SKM-1 treated with dmso at 0.1 percent for 144 hours (cell line): ENCODE measurements at regions not wholly inside any gene's neighbourhood (a gene's known extent, or its start where the extent isn't known, plus 50 kb on each side); places are given as distances from the start of the nearest gene placed in this dataset.

Experiments used
- DNase-seq: peaks from one replicate; lab custom pipeline; 2025; ENCODE audit not compliant: unreplicated experiment; lab: John Stamatoyannopoulos, UW

DNA sequence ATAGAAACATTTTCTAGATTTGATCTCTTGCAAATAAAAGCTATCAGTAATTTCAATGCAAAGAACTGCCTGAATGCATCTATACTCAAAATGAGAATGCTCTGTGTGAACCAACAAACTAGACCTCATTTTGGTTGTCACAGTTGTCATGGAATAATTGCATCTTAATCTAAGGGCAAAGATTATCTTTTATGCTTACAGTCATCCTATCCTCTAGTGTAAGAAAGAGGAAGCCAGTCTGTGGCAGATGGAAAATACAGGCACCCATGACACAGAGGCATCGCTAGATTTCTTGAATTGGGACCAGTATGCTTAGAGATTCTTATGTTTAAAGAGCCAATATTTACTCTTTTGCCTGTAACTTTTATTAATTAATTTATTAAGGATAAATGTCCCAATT, 95.0 kb downstream of the MACIR start:
- DNase-seq, result no peak

DNA sequence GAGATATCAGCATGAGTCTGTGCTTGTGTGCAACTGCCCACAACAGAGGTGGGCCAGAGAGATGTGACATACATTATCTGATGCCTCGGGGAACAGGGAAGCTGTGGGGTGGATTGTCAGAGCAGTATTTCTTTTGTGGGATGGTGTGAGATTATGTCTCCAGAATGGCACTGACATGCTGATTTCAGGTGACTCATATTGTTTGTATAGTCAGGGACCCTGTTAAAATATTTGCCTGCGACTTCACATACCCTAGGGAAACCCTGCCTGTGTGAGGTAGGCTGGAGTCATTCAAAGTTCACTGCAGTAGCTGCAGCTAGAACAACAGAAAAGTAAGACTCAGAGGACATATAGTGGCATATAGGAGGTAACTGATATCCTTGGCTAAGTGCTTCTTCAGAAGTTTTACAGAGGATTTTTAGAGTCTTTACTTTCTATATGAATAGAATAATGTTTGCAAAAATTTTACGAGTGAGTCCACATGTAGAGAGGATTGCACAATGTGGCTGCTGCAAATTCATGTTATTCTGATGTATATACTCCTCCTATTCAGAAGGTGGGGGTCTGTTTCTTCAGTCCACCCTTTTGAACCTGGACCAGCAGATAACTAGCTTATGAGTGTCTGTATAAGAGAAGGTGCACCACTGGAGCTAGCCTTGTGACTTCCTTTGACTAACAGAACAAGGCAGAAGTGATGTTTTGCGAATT, 89.3 kb downstream of the MACIR start:
- DNase-seq, result no peak

DNA sequence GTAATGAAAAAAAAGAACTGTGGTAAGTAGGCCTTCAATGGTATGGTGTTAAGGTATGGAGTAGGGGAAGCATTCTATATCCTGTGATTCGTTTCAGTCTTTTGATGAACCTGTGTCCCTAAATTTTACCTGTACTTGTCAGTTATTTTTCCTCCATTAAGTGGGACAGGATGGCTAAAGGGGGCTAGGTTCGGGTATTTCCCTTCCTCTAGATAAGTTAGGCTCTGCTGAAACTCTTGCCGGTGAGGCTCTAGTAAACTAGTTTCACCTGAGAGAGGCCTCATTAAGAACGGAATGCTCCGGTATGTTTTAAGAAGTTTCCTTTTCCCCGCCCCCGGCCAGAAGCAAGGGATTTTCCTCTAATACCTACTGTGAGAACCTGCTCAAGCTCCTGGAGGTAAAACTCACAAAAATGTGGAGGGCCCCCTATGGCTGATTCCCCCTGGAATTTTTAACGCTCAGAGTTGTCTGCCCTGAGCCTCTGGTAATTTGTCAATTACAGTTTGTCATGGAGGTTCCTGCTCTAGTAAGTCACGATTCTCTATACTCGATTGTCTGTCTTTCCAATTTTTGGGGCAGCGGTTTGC, 87.7 kb downstream of the MACIR start:
- DNase-seq, result no peak

GRCh38 chr5:103345461-103345860, 86.9 kb downstream of the MACIR start:
- no peak for DNase-seq

- no peak for DNase-seq
Observed at GRCh38 chr5:103340717-103341388, 82.3 kb downstream of the MACIR start.

DNA sequence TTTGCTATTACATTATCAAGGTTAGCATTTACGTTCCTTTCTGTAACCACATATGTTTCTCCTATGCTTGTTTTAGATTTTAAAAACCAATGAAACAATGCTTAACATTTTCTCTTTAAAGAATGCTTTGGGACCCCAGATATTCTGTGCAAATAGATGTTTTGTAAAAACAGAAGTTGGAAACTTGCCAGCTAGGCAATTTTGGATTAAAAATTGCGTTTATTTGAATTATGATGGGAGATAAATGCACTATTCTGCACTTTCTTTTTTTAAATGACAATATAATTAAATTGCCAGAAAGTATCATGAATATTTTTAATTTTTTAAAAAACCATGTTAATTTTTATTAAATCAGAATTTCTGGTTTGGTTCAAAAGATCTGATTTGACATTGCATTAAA, 81.6 kb downstream of the MACIR start:
- DNase-seq, result no peak

GRCh38 chr5:103336941-103337340, 78.4 kb downstream of the MACIR start:
- DNase-seq, result no peak

DNA sequence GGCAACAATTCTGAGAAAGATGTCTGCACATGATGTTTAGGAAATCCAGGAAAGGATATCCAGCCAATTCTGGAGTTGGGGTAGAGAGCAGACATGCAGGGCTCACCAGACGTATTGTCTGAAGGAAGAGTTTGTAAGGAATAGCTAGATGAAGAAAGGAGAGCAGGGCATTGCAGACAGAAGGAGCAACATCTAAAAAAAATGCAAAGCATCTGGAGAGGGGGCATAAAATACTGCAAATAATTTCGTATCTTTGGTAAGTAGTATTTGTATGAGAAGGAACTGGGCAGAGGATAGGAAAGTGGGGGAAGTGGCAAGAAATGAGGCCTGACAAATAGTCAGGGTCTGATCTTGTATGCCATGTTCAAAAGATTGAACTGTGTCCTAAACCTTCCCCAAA, 74.8 kb downstream of the MACIR start:
- DNase-seq, result no peak

GRCh38 chr5:103330875-103331274, 72.3 kb downstream of the MACIR start:
- DNase-seq, result no peak
